Loucy (cell line): ENCODE measurements at regions not wholly inside any gene's neighbourhood (a gene's known extent, or its start where the extent isn't known, plus 50 kb on each side); places are given as distances from the start of the nearest gene placed in this dataset.

Source experiments
- H2AFZ ChIP-seq: fragments of 200-600 bp; sonication (generic); 2 replicates; pipeline ENCODE4 v1.6.0; 2016; ENCODE audit warnings: antibody characterized with exemption, mild to moderate bottlenecking, low read length, moderate library complexity
- H3F3A ChIP-seq: fragments of 200-600 bp; 2 replicates; pipeline ENCODE4 v1.6.0; 2016; ENCODE audit warnings: antibody characterized with exemption, low read depth, mild to moderate bottlenecking
- H3K27me3 ChIP-seq: fragments of 200-600 bp; sonication (generic); 2 replicates; pipeline ENCODE4 v1.6.1; 2014; ENCODE audit warnings: low read length, mild to moderate bottlenecking; ENCODE audit not compliant: insufficient read depth, poor library complexity, severe bottlenecking
- H3K36me3 ChIP-seq: fragments of 200-600 bp; sonication (generic); 2 replicates; pipeline ENCODE4 v1.6.1; 2016; ENCODE audit warnings: low read length; ENCODE audit not compliant: insufficient read depth
- H3K4me1 ChIP-seq: fragments of 200-600 bp; sonication (generic); 2 replicates; pipeline ENCODE4 v1.5.1; 2014; ENCODE audit warnings: low read length, mild to moderate bottlenecking; ENCODE audit not compliant: insufficient read depth, poor library complexity, severe bottlenecking
- H3K4me2 ChIP-seq: fragments of 200-600 bp; sonication (generic); 2 replicates; pipeline ENCODE4 v1.6.0; 2014; ENCODE audit warnings: antibody characterized with exemption, low read length, low read depth, mild to moderate bottlenecking; ENCODE audit not compliant: poor library complexity, severe bottlenecking
- H3K4me3 ChIP-seq: fragments of 200-600 bp; sonication (generic); 2 replicates; pipeline ENCODE4 v1.5.1; 2014; ENCODE audit warnings: low read length, mild to moderate bottlenecking, mixed read lengths; ENCODE audit not compliant: poor library complexity, severe bottlenecking
- H3K79me2 ChIP-seq: fragments of 200-600 bp; sonication (generic); 2 replicates; pipeline ENCODE4 v1.6.1; 2014; ENCODE audit warnings: low read length; ENCODE audit not compliant: insufficient read depth
- H3K9ac ChIP-seq: fragments of 200-600 bp; sonication (generic); 2 replicates; pipeline ENCODE4 v1.6.0; 2014; ENCODE audit warnings: mild to moderate bottlenecking, low read depth, low read length, moderate library complexity; ENCODE audit not compliant: poor library complexity, severe bottlenecking
- H3K9me2 ChIP-seq: fragments of 200-600 bp; sonication (generic); replicated peaks from 2 replicates; pipeline ENCODE4 v1.6.1; 2016; ENCODE audit warnings: low read depth, low read length, mixed read lengths
- H3K9me3 ChIP-seq: fragments of 200-600 bp; sonication (generic); 2 replicates; pipeline ENCODE4 v1.6.1; 2014; ENCODE audit warnings: mild to moderate bottlenecking, antibody characterized with exemption, low read length, low read depth; ENCODE audit not compliant: insufficient read depth
- H4K20me1 ChIP-seq: fragments of 200-600 bp; sonication (generic); 2 replicates; pipeline ENCODE4 v1.6.0; 2014; ENCODE audit warnings: antibody characterized with exemption, low read length, mild to moderate bottlenecking; ENCODE audit not compliant: insufficient read depth, poor library complexity, severe bottlenecking
- EZH2phosphoT487 ChIP-seq: fragments of 200-600 bp; IDR thresholded peaks from 2 replicates; pipeline ENCODE4 v1.6.1; 2018; ENCODE audit warnings: antibody characterized with exemption, mild to moderate bottlenecking, moderate library complexity, borderline replicate concordance
- TF ChIP-seq, protein P1 (sequence below): fragments of 200-600 bp; sonication (generic); conservative IDR thresholded peaks from 2 replicates; pipeline ENCODE4 v1.5.1; 2014; ENCODE audit warnings: mild to moderate bottlenecking, antibody characterized with exemption, low read length

DNA sequence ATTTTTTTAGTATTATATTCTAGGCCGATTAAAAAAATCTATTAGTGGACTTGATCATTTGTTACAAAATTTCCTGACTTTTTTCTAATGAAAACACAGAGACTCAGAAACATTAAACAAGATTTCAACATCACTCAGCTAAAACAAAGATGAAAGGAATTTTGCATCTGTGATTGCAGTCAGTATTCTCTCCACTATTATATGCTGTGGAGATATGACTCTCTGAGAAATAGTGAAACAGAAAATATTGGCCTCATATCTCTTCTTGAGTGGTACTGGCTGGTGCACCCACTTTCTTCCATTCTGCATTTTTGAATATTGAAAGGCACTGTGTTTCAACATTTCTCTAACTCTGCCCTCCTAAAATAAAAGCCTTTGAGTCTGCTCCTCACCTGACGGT is 914.2 kb downstream of the TSN start:
- TF ChIP-seq EZH2phosphoT487: no peak
- Histone ChIP-seq H4K20me1 (no peaks in the 10 kb centered on the region), H3F3A (no peaks in the 10 kb centered on the region)

DNA sequence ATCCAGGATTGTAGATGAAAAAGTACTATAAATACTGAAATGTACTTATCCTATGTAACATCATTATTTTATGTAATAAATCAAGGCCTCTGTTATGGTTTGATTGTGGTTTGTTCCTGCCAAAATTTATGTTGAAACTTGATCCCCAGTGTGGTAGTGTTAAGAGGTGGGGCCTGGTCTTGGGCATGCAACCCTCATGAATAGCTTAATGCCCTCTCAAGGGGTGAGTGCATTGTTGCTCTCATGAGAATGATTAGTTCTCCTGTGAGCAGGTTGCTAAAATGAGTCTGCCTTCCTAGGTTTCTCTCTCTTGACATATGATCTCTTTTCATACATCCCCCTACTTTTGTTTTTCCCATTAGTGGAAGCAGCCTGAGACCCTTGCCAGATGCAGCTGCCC is 915.4 kb downstream of the TSN start:
- H2AFZ ChIP-seq: no peak overlapping the region
- no peaks in the 10 kb centered on the region for H3F3A ChIP-seq
- no peaks in the 10 kb centered on the region for H3K79me2 ChIP-seq
- no peaks in the 10 kb centered on the region for H3K27me3 ChIP-seq
- no peaks in the 10 kb centered on the region for H3K36me3 ChIP-seq
- no peaks in the 10 kb centered on the region for H3K9me2 ChIP-seq
- TF ChIP-seq, protein P1, sequence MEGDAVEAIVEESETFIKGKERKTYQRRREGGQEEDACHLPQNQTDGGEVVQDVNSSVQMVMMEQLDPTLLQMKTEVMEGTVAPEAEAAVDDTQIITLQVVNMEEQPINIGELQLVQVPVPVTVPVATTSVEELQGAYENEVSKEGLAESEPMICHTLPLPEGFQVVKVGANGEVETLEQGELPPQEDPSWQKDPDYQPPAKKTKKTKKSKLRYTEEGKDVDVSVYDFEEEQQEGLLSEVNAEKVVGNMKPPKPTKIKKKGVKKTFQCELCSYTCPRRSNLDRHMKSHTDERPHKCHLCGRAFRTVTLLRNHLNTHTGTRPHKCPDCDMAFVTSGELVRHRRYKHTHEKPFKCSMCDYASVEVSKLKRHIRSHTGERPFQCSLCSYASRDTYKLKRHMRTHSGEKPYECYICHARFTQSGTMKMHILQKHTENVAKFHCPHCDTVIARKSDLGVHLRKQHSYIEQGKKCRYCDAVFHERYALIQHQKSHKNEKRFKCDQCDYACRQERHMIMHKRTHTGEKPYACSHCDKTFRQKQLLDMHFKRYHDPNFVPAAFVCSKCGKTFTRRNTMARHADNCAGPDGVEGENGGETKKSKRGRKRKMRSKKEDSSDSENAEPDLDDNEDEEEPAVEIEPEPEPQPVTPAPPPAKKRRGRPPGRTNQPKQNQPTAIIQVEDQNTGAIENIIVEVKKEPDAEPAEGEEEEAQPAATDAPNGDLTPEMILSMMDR: no peak
- TF ChIP-seq EZH2phosphoT487: no peak
- H3K4me2 ChIP-seq: no peak overlapping the region
- no peaks in the 10 kb centered on the region for H3K9me3 ChIP-seq
- H3K4me1 ChIP-seq: no peaks in the 10 kb centered on the region
- no peaks in the 10 kb centered on the region for H4K20me1 ChIP-seq
- H3K9ac ChIP-seq: no peak overlapping the region
- no peak overlapping the region for H3K4me3 ChIP-seq

More for the DNA sequence above, 914.2 kb downstream of the TSN start:
- Histone ChIP-seq H3K4me2 (no peak overlapping the region), H3K27me3 (no peaks in the 10 kb centered on the region), H2AFZ (no peak overlapping the region), H3K4me1 (no peaks in the 10 kb centered on the region), H3K36me3 (no peaks in the 10 kb centered on the region), H3K9me2 (no peaks in the 10 kb centered on the region), H3K9ac (no peak overlapping the region), H3K9me3 (no peaks in the 10 kb centered on the region), H3K79me2 (no peaks in the 10 kb centered on the region), H3K4me3 (no peak overlapping the region)

DNA sequence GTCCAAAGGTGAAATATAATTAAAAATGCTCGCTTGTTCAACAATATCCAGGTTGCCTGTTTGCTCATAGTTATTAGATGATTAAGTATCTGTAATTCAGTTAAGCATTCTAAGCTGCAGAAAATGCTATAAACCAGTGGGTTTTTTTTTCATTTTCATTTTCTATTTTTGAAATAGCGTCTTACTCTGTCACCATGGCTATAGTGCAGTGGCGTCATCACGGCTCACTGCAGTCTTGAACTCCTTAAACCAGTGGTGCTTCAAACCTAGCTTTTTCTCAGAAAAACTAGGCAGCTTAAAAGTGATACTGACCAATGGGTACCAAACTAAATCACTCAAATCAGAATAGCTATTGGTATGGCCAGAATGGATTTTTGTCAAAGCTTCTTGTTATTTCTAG is 925.2 kb downstream of the TSN start:
- Histone ChIP-seq H2AFZ (no peak overlapping the region), H3K36me3 (no peaks in the 10 kb centered on the region), H3F3A (no peaks in the 10 kb centered on the region), H3K9me3 (no peaks in the 10 kb centered on the region), H4K20me1 (no peaks in the 10 kb centered on the region), H3K9me2 (no peaks in the 10 kb centered on the region), H3K9ac (no peak overlapping the region), H3K4me2 (no peak overlapping the region), H3K4me1 (no peaks in the 10 kb centered on the region), H3K79me2 (no peaks in the 10 kb centered on the region), H3K4me3 (no peak overlapping the region), H3K27me3 (no peaks in the 10 kb centered on the region)
- TF ChIP-seq, protein P1: no peak
- TF ChIP-seq EZH2phosphoT487: no peak

DNA sequence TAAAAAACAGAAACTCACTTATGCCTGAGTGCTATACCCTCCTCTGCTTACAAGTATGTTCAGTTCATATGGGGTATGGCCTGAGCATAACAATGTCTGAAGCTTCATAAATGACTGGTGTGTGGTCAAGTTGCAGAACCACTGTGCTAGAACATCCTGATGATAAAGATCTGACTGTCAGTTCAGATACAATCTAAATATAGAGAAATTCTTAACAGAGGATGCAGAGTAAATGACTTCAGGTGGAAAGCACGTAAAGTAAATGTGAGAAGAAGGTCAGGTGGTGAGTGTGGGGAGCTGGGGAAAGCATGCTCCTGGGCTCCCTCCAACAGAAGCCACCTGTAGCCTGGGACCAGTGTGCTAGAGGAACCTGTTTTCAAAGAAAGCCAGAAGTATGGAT is 926.2 kb downstream of the TSN start:
- no peak for TF ChIP-seq EZH2phosphoT487
- TF ChIP-seq, protein P1: no peak
- Histone ChIP-seq H3K4me1 (no peaks in the 10 kb centered on the region), H3K79me2 (no peaks in the 10 kb centered on the region), H4K20me1 (no peaks in the 10 kb centered on the region), H3F3A (no peaks in the 10 kb centered on the region), H2AFZ (no peak overlapping the region), H3K9me2 (no peaks in the 10 kb centered on the region), H3K27me3 (no peaks in the 10 kb centered on the region), H3K9ac (no peak overlapping the region), H3K4me3 (no peak overlapping the region), H3K9me3 (no peaks in the 10 kb centered on the region), H3K36me3 (no peaks in the 10 kb centered on the region), H3K4me2 (no peak overlapping the region)
